Gastrocnemius medialis (tissue), 4 donors: ENCODE measurements at regions not wholly inside any gene's neighbourhood (a gene's known extent, or its start where the extent isn't known, plus 50 kb on each side); places are given as distances from the start of the nearest gene placed in this dataset.

Source experiments
- CTCF ChIP-seq, 5 experiments: fragments of 450-650 bp in 3 of 5; fragments of 200-600 bp in 2 of 5; sonication (generic) in 2 of 5; IDR thresholded peaks in 4 of 5; conservative IDR thresholded peaks in 1 of 5; 1 replicate in 4 of 5; 2 replicates in 1 of 5; pipeline ENCODE4 v1.5.1; 2016 to 2019; ENCODE audit warnings: antibody characterized with exemption in 5 of 5, mild to moderate bottlenecking in 3 of 5, moderate library complexity in 3 of 5
- POLR2A ChIP-seq, 2 donors: fragments of 450-650 bp; IDR thresholded peaks; one replicate each; pipeline ENCODE4 v1.6.1; 2017; ENCODE audit warnings: antibody characterized with exemption in 2 of 2, mild to moderate bottlenecking in 2 of 2, moderate library complexity in 2 of 2

GRCh38 chr10:3000048-3000447 lies 67.3 kb upstream of the PFKP start:
- TF ChIP-seq CTCF (IDR thresholded peaks at IDR 0.05 in 4 of 5, conservative IDR thresholded peaks at IDR 0.05 in 1 of 5) = no peak
- TF ChIP-seq POLR2A (IDR thresholded peaks at IDR 0.05) = no peak
